ENCODE measurements at regions not wholly inside any gene's neighbourhood (a gene's known extent, or its start where the extent isn't known, plus 50 kb on each side); places are given as distances from the start of the nearest gene placed in this dataset.

- TF ChIP-seq CTCF (conservative IDR thresholded peaks at IDR 0.05; ENCODE audit: low read length) (no peak), EZH2phosphoT487 (IDR thresholded peaks at IDR 0.05; ENCODE audit: borderline replicate concordance) (no peak)
Measured at GRCh38 chr4:17189759-17190158, 291.3 kb upstream of the LDB2 start.

All from Loucy (cell line).